NCI-H2107 treated with DMSO at 0.1 percent for 48 hours (cell line): ENCODE measurements at regions not wholly inside any gene's neighbourhood (a gene's known extent, or its start where the extent isn't known, plus 50 kb on each side); places are given as distances from the start of the nearest gene placed in this dataset.
"Not testable (repeated sequence)": the region's sequence is repeated elsewhere in the genome, so short reads cannot be mapped to it uniquely, and the experiment has no call there.

Source experiments
- DNase-seq: peaks from one replicate; lab custom pipeline; 2025; ENCODE audit not compliant: unreplicated experiment; lab: John Stamatoyannopoulos, UW

DNA sequence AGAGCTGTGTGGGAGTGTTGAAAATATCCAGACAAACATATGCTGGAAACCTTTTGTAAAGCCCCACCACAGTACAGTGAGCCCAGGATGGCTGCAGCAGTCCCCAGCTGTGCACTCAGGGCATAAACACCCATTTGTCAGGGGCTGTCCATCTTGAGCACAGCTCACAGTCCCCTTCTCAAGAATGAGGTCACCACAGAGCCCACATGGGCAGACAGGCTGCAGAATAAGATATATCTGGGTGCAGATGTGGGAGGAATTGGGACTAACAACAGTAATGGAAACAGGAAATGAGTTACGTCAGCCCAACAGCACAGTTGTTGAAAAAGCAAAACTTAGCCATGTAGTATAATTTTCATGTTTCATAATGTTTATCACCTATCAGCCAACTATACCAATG, 219.6 kb downstream of the ETAA1 start:
- DNase-seq: no peak

DNA sequence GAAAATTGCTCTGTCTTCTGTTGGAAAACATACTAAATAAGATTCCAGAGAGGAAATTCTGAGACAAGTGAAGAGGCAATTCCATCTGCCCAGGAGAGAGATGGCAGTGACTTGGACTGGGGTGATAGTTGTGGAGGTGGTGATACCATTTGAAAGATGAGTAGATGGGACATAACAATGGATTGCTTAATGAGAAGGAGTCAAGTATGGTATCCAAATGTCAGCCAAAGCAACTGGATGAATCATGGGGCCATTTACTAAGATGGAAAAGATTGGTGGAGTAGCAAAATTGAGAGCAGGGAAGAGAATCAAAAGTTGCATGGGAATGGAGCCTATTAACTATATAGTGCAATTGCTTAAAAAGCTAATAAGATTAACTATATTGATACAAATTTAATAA, 222.1 kb downstream of the ETAA1 start:
- DNase-seq: no peak

DNA sequence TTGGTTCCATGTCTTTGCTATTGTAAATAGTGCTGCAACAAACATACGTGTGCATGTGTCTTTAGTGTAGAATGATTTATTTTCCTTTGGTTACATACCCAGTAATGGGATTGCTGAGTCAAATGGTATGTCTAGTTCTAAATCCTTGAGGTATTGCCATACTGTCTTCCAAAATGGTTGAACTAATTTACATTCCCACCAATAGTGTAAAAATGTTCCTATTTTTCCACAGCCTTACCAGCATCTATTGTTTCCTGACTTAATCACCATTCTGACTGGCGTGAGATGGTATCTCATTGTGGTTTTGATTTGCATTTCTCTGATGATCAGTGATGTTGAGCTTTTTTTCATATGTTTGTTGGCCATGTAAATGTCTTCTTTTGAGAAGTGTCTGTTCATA, 226.6 kb downstream of the ETAA1 start:
- not testable (repeated sequence) for DNase-seq

DNA sequence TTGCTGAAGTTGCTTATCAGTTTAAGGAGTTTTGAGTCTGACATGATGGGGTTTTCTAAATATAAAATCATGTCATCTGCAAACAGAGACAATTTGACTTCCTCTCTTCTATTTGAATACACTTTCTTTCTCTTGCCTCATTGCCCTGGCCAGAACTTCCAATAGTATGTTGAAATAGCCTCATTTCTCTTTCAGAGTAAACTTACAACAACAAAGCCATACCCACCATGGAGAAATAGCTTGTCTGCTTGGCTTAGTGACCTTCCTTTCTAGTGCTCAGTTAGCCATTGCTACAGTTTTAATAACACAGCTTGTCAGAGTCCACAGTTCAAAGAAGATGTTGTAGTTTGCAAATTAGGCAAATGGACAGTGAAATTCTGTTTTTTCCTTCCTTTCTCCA, 228.0 kb downstream of the ETAA1 start:
- DNase-seq: no peak

DNA sequence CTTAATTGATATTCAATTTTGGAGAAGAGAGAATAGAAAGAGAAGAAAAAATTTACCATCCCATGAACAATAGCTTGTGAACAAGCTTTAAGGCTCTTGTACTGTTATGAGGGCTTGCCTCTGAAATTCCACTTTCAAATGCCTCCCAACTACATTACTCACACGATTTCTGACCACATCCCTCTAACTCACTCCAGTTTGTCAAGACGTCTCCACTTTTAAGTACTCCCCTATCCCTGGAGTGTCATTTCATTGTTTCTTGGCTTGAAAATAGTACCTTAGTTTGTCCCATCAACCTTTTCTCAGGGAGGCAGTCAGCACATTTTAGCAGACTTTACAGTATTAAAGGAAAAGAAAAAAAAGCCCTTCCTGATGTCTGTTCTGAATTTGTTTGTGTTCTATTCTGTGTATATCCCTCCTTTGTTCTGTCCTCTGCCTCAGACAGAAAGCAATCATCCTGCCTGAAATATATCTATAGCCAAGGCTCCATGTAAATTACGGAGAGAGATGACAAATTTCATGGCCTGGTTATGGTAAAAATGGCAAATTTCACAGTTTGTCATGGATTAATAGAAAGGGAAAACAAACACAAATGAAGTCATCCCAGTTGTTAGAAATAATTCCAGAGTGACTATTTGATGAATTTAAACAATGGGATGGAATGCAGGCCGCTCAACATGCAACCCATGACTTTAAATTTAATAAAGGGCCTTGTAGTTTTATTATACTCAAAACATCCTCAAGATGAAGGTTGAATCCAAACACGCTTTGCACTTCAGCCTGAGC, 228.8 kb downstream of the ETAA1 start:
- no peak for DNase-seq

DNA sequence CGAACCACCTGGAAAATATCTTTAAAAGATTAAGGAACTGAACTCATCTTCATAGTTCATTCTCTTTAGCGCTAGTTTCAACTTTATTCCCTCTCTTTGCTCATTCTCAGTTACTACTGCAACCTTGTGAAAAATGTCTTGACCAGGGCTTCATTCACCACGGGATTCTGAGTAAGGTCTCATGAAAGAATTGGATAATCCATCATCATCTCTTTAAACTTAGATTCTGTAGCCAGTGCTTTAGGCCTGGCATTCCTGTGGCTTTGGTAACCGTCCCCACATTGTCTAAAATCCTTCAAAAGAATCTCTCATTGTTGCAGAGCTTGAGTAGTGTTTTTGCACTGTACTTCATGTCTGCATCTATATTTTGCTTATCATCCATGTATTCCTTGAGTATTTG, 229.5 kb downstream of the ETAA1 start:
- DNase-seq: no peak

DNA sequence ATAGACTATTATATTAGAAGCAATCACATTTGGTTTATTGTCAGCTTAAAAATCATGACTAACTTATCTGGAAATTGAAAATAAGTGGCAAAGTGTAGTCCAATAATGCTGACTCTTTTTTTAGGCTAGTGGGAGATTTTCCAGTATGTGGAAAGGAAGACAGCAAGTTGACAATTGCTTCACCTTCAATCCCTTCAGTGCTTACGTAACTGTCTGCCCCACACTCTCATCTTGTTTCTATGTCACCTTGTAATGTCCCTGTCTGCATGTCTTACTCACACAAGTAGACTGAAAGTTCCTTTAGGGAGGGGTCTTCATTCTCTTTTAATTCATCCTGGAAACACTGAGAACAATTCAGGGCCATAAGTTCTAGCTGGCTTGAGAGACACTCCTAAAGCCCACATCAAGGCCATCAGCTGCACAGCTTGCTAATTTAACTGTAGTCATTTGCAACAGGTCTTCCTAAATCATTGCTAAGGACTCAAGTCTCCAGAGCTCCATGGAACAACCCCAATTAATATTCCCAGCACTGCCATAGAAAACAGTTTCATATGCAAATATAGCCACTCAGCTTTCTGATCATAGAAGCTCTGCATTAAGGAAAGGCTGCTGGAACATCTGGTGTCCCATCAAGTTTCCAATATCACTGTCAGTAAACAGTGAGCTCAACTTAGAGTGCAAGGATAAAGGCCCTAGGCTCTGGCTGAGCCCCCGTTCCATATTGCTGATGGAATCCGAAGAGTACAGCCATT, 230.5 kb downstream of the ETAA1 start:
- no peak for DNase-seq

DNA sequence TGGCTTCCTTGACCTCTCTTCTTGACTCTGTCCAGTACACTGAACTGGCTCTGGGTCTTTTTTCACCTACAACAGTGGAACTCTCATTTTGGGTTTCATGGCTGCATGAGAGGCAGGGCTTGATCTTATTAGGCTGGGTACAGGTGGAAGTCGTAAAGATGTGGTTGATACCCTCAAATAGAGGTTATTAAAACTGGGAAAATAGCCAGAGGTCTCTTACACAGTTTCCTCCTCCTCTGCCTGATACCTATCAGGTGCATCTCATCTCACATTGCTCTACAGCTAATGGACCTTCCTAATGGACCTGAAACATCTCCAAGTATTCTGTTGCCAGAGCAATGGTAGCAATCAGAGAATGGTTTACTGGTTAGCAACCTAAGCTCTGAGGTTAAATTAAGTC, 231.8 kb downstream of the ETAA1 start:
- DNase-seq: no peak

DNA sequence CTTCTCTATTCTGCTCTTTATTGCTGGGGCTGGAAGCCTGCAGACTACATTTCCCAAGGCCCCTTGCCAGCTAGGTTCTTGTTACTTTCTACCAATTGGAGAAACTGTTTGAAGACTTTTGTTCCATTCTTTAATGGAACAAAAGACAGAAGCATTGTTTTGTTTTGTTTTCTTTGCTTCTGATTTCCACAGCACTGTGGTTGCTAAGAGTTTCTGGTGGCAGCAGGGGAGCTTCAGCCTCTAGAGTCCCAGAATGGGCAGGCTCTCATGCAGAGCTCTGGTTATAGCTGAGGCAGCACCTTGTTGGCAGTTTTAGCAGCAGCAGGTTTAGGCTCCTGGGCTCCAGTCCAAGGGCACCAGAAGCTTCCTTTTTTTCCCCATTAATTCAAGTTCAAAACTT, 234.3 kb downstream of the ETAA1 start:
- no peak for DNase-seq

DNA sequence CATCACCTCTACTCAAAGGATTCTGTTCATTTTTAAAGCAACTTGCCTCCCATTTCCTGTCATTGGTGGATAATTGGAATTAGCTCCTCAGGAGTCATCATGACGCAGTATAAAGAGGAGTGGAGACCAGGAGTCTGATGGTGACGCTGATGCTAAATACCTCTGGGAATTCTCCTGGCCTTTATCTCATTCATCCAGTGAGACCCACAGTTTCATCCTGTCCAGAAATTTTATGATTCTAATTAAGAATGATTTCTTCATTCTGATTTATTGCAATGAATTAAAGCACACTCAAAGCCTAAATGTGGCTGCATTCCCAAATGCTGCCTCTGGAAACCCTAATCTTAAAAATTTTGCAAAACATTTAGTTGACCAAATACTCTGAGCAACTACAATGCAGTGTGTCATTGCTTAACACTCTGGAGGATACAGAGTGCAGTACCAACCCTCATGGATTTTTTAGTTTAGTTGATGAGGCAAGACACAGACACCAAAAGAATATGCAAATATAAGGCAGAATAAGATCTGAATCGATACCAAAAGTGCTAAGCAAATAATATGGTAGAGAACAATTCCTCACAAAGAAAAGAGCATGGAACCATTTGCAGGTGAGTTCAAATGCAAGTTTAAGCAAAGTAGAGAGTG, 236.2 kb downstream of the ETAA1 start:
- DNase-seq: no peak

DNA sequence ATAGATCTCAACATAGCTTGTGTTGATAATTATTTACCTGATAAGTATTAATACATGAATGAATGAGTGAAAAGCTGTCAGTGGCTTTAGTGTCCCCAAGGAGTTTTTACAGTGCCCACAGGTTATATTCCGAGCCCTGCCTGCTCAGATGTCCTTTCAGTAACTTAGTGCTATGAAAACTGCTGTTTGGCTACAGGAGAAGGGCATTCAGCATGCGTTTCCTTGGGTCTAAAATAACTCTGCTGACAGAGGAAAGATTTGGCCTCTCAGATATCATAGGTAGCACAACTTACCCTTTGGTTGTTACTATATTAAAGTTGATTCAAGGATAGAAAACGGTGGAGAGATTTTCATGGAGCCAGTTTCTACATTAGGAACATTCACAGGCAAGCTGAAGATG, 241.0 kb downstream of the ETAA1 start:
- DNase-seq: no peak

DNA sequence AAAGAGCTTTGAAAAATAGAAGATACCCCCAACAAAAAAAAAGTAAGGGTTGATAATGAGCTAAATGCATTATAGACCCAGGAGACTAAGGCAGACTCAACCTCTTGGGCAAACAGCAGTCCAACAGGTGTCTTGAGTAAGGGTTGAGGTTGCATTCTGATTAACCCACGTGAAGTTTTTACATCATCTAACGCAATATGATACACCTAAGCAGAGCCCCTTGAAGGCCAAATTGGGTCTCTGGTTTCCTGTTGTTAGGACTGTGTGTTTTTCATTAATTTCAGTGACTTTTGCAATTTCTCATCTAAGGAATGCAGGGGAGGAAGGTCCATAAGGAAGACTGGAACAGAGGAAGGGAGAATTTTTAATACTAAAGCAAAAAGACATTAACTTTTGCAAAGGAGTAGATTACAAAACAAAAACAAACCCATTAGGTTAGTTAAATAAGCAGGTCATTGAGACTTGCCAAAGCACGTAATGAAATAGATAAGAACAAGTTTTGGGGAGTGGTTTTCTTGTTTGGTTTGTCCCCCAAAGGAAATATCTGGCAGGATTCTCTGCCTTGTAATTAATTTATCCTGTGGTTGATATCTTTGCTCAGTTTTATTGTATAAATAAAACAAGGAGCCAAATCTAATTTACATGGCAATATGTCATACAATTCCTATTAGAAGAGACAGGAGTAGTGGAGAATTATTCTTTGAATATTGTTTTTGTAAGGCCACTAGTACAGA, 244.3 kb downstream of the ETAA1 start:
- DNase-seq: no peak

DNA sequence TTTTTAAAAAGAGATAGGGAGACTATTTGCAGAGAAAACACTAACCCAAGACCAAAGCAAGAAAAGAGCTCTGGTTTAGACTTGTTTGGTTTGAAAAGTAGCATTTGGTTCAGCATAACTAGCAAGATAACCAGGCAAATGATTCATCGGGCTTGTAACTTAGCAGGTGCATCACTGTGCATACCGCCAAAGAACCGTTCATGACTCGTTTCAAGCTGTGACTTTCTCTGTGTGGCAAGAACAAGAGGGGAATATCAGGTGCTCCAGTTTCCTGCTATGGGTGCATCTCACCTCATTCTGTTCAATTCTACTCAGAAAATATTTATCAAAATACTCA, 244.9 kb downstream of the ETAA1 start:
- no peak for DNase-seq

DNA sequence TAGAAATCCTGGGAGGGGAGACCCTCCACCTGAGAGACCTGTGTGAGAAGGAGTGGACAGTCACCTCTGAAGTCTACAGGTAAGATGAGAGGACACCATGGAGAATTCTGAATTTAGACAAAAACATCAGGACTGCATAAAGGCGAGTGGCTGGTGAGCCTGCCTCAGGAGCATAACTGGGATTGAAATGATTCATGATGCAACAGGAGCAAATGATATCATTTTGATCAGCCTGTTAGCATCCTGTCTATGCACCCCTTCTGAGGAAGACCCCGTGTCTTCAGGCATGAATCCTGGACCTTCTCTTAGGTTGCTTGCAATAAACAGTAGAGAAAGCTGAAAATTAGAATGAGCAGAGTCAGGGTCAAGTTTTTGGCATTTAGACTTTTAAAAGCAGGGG, 245.8 kb downstream of the ETAA1 start:
- DNase-seq: no peak

DNA sequence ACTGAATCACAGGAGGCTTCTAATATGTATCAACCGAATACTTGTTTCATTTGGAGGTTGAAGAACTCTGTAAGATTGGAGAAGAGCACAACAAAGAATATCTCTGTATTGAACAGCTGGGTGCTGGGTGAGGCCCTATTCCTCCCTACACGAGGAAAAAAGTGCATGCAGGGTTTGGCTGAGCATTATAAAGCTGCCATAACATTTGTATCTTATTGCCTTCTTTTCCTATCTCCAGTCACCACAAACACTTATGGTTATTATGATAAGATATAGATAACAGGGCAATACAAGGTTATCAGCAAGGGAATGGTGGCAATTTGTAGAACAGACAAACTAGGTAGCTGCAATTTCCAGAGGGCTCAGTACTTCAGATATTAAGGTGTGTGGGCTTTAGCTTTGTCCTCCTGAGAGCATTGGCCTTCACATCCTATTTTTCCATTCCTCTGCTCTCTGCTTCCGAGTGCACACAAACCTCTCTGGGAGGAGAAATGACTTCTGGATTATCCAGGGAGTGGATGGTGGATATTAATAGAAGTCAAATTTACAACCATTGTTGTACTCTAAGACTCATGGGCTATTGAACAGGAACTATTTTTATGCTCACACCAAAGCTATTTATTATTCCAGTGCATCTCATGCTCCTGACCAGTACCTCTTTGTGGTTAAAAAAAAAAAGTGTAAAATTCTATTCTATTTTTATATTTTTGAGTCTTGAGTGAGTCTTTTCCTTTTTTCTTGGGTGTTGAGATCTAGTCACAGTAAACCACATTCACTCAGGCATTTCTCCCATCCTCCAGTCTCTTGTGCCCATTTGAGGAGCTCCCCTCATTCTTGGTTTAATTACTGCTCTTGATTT, 248.4 kb downstream of the ETAA1 start:
- no peak for DNase-seq

DNA sequence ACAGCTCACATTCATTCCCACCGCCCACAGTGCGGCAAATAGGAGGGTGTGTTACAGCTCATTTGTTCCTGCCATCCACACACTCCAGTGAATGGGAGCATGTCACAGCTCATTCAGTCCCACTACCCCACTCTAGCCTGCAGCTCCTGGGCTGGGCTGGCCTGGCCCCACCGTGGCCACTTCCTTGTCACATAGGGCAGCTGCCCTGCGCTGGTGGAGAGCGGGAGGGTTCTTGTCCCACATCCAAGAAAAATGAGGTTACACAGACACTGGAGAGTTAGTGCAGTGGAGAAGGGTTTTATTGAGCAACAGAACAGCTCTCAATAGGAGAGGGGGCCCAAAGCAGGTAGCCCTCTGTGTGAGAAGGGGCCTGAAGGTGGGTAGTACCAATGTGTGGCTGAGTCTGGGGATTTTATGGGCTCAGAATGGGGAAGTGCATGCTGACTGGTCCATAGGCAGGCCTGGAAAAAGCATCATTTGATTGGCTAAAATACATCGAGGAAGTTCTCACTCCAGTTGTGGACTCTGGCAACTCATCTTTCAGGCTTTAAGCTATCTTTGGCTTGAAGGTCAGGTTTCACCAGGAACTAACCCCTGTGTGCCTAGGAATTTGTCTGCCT, 249.7 kb downstream of the ETAA1 start:
- DNase-seq: no peak

DNA sequence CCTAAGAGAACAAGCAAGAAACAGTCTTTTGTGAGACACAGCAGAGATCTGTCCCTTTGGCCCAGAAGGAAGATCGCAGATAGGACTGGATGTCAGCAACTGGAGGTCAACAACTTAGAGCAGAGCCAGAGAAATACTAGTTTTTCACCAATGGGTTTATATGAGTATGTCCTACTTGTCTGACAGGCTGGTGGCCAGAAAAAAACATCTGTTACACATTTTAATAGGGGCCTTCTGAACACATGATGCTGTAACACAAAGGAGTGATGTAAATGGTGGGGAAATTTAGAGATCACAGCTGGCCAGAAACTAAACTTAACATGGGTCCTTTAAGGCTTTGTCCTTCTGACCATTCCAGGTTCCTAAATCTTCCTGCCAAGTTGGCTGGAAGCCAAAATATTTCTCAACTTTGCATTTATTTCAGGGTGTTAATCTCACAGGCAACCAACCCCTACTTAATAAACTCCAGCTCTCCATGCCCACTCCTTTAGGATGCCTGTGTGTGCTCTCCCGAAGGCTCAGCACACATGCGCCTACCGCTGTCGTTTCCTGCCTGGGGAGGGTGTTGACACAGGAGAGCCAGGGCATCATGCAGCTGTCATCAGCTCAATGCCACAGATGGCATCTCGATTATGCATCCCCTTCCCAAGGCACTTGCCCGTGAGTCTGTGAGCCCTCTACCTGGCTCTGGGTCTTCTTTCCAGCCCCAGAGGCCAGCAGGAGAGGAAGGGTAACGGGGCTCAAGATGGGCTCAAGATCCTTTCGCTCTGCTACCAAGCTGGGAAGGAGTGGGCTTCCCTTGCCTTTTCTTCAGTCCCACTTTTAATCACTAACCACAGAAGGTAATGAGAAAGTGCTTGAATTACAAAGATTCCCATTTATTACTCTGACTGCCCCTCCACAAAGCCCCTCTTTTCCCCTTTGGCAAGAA, 252.5 kb downstream of the ETAA1 start:
- no peak for DNase-seq

DNA sequence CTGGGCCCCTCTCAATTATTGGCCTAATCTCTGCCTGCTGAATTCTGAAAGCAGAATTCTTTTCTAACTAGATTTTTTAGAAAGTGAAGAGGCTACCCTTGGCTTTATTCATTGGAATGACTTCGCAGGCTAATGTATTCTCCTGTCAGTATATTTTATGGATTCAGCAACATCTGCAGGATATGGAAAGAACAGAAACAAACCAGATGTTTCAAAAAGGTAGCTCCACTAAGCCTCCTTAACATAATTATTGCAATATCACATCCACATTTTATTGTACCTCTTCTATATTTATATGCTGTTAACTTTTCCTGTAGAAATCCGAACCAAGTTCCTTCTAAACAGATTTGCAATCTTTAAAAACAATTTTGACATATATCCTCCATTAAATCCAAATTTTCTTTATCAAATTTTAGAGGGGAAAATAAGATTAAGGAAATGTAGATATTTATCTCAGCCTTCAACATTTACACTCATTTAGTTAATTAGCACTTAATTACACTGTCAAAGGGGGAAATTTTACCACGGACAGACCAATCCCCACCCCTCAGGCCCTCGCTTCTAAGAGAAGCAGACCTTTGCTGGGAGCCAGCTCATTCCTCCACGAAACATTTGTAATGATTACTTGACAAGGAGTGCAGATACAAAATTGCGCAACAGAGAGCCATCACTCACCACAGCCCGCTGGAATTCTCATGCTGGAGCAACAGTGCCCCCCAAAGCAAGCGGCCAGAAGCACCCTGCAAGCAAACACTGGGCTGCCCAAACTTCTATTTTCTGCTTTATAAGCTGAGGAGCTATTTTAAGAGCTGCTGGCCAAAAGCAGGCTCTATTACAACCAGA, 253.4 kb downstream of the ETAA1 start:
- DNase-seq: no peak
